GM12878 (cell line): ENCODE measurements at regions not wholly inside any gene's neighbourhood (a gene's known extent, or its start where the extent isn't known, plus 50 kb on each side); places are given as distances from the start of the nearest gene placed in this dataset.

ENCODE experiments used
- ATAC-seq: fragments of 200-7000 bp; cut with Tn5 transposase; 3 replicates; pipeline ENCODE4 v1.9.1; 2020; ENCODE audit warnings: mild to moderate bottlenecking, moderate library complexity
- BruUV-seq: library from RNA; stranded (reverse); fragments of 400-500 nt; replicated peaks from 2 replicates; lab custom pipeline; 2021; lab: Mats Ljungman, UMichigan
- CTCF ChIA-PET: fragments of 300-600 bp; sonication (Branson Sonifier 250); formaldehyde crosslinking; extraction: SDS; loops from one replicate; lab custom pipeline; 2021; ENCODE audit warnings: inconsistent platforms; lab: Yijun Ruan, JAX
- POLR2A ChIA-PET: fragments of 350-600 bp; formaldehyde crosslinking; extraction: SDS; loops from one replicate; lab custom pipeline; 2021; ENCODE audit warnings: inconsistent platforms; lab: Charles Lee
- RAD21 ChIA-PET: fragments of 300-600 bp; sonication (Branson Sonifier 250); formaldehyde crosslinking; loops from one replicate; lab custom pipeline; 2023; ENCODE audit warnings: antibody characterized with exemption; ENCODE audit not compliant: unreplicated experiment; lab: Charles Lee
- SMC1A ChIA-PET: fragments of 300-600 bp; sonication (Branson Sonifier 250); formaldehyde crosslinking; loops from one replicate; lab custom pipeline; 2023; ENCODE audit not compliant: unreplicated experiment, uncharacterized antibody; lab: Charles Lee
- DNase-seq: peaks from one replicate; pipeline ENCODE4 v3.0.0-alpha.2; 2011; ENCODE audit warnings: low read depth, low spot score
- FAIRE-seq: peaks from 3 replicates; lab custom pipeline; 2011; peaks lifted over from hg19 to GRCh38; lab: Jason Lieb, UNC
- H2AFZ ChIP-seq: 2 replicates; pipeline ENCODE4 v1.6.0; 2011; ENCODE audit warnings: low read depth, low read length, control low read depth; ENCODE audit not compliant: control insufficient read depth
- H3K27ac ChIP-seq: 2 replicates; pipeline ENCODE4 v1.5.1; 2011; ENCODE audit warnings: control low read depth; ENCODE audit not compliant: control insufficient read depth, insufficient read depth
- H3K27me3 ChIP-seq, 2 experiments: replicated peaks in 1 of 2; 2 replicates each; pipeline versions ENCODE4 v1.6.0 to v1.6.1; 2011; ENCODE audit warnings: low read length in 1 of 2; ENCODE audit not compliant: control insufficient read depth in 2 of 2, insufficient read depth in 2 of 2
- H3K36me3 ChIP-seq, 2 experiments: 2 replicates each; pipeline ENCODE4 v1.5.1; 2011; ENCODE audit warnings: low read length in 1 of 2; ENCODE audit not compliant: control insufficient read depth in 2 of 2, insufficient read depth in 2 of 2
- H3K4me1 ChIP-seq: 2 replicates; pipeline ENCODE4 v1.6.1; 2011; ENCODE audit warnings: mild to moderate bottlenecking, low read length, moderate library complexity, mixed read lengths; ENCODE audit not compliant: control insufficient read depth, insufficient read depth
- H3K4me2 ChIP-seq: 2 replicates; pipeline ENCODE4 v1.6.0; 2011; ENCODE audit warnings: control low read depth; ENCODE audit not compliant: control insufficient read depth, insufficient read depth
- H3K4me3 ChIP-seq: fragments of 200-600 bp; sonication (generic); 2 replicates; pipeline ENCODE4 v1.5.1; 2016
- H3K79me2 ChIP-seq: 2 replicates; pipeline ENCODE4 v1.6.0; 2011; ENCODE audit warnings: low read length; ENCODE audit not compliant: control insufficient read depth, insufficient read depth
- H3K9ac ChIP-seq: 2 replicates; pipeline ENCODE4 v1.8.0; 2011; ENCODE audit warnings: low read length, control low read depth, mixed read lengths; ENCODE audit not compliant: control insufficient read depth, insufficient read depth
- H3K9me3 ChIP-seq: replicated peaks from 3 replicates; pipeline ENCODE4 v1.5.1; 2011; ENCODE audit warnings: mild to moderate bottlenecking, low read length; ENCODE audit not compliant: control insufficient read depth, insufficient read depth
- H4K20me1 ChIP-seq: 2 replicates; pipeline ENCODE4 v1.6.0; 2011; ENCODE audit not compliant: control insufficient read depth, insufficient read depth
- BRCA1 ChIP-seq: IDR thresholded peaks from 2 replicates; pipeline ENCODE4 v1.6.1; 2011; ENCODE audit warnings: low read depth, low read length, improper control_type of control experiment
- CBX3 ChIP-seq: fragments of 200-600 bp; sonication (generic); IDR thresholded peaks from 2 replicates; pipeline ENCODE4 v1.6.1; 2016; ENCODE audit warnings: low read depth, borderline replicate concordance
- IKZF1 ChIP-seq: fragments of 450-650 bp; conservative IDR thresholded peaks from 2 replicates; pipeline ENCODE4 v1.6.1; 2017; ENCODE audit warnings: antibody characterized with exemption, mild to moderate bottlenecking
- LARP7 ChIP-seq: fragments of 450-650 bp; IDR thresholded peaks from 2 replicates; pipeline ENCODE4 v1.6.1; 2017; ENCODE audit warnings: mild to moderate bottlenecking
- MYC ChIP-seq: IDR thresholded peaks from 2 replicates; pipeline ENCODE4 v1.6.1; 2011; ENCODE audit warnings: mild to moderate bottlenecking, low read length, moderate library complexity, inconsistent platforms; ENCODE audit not compliant: insufficient read depth, insufficient replicate concordance, insufficient read length, severe bottlenecking
- NR2C2 ChIP-seq: IDR thresholded peaks from 2 replicates; pipeline ENCODE4 v1.6.1; 2011; ENCODE audit warnings: borderline replicate concordance, low read depth; ENCODE audit not compliant: control insufficient read depth, insufficient read length
- RB1 ChIP-seq: fragments of 450-650 bp; formaldehyde crosslinking; IDR thresholded peaks from 2 replicates; pipeline ENCODE4 v1.6.1; 2017; ENCODE audit warnings: mild to moderate bottlenecking, borderline replicate concordance
- SMAD1 ChIP-seq: fragments of 450-650 bp; IDR thresholded peaks from 2 replicates; pipeline ENCODE4 v1.6.1; 2018; ENCODE audit warnings: mild to moderate bottlenecking, low read depth; ENCODE audit not compliant: partially characterized antibody
- SMAD5 ChIP-seq: IDR thresholded peaks from 2 replicates; pipeline ENCODE4 v1.6.1; 2016; ENCODE audit warnings: antibody characterized with exemption, low read depth
- TCF12 ChIP-seq: IDR thresholded peaks from 2 replicates; pipeline ENCODE4 v1.6.1; 2011; ENCODE audit warnings: low read depth, mild to moderate bottlenecking, low read length
- ZBED1 ChIP-seq: IDR thresholded peaks from 2 replicates; pipeline ENCODE4 v1.6.1; 2016; ENCODE audit warnings: borderline replicate concordance
- ZNF217 ChIP-seq: fragments of 450-650 bp; IDR thresholded peaks from 2 replicates; pipeline ENCODE4 v1.6.1; 2017; ENCODE audit warnings: antibody characterized with exemption, mild to moderate bottlenecking
- ZNF592 ChIP-seq: fragments of 450-650 bp; IDR thresholded peaks from 2 replicates; pipeline ENCODE4 v1.6.1; 2017; ENCODE audit warnings: mild to moderate bottlenecking, moderate library complexity
- ZNF622 ChIP-seq: fragments of 450-650 bp; IDR thresholded peaks from 2 replicates; pipeline ENCODE4 v1.6.1; 2017; ENCODE audit warnings: mild to moderate bottlenecking, inconsistent platforms
- ZSCAN29 ChIP-seq: fragments of 450-650 bp; IDR thresholded peaks from 2 replicates; pipeline ENCODE4 v1.6.1; 2017; ENCODE audit warnings: mild to moderate bottlenecking, moderate library complexity
- WGBS: methylation state at CpG from one replicate; pipeline ENCODE4 v1.1.6; 2016; ENCODE audit warnings: low lambda C conversion rate; ENCODE audit not compliant: insufficient replicate concordance, insufficient coverage; ENCODE audit errors: missing lambda C conversion rate; 5-methylcytosine and 5-hydroxymethylcytosine counted together
- in situ Hi-C: fragments of 300-500 bp; cut with MboI; formaldehyde crosslinking; loops from 9 replicates; pipeline ENCODE4 v1.14.3; 2018; ENCODE audit warnings: mixed read lengths
- intact Hi-C: fragments of 100-400 bp; cut with micrococcal nuclease; formaldehyde crosslinking; loops from one replicate; pipeline ENCODE4 v1.14.2; 2022; ENCODE audit not compliant: unreplicated experiment

GRCh38 chr13:112248406-112248760 is 127.8 kb upstream of the SPACA7 start:
- Histone ChIP-seq H3K4me3 (no peak overlapping the region), H3K36me3 (no peaks in the 10 kb centered on the region), H3K4me2 (no peak overlapping the region), H2AFZ (no peak overlapping the region), H3K9me3 (no peaks in the 10 kb centered on the region; the same call in 2 of the 3 replicates), H3K27ac (no peak overlapping the region), H4K20me1 (no peaks in the 10 kb centered on the region), H3K27me3 (no peaks in the 10 kb centered on the region), H3K79me2 (no peaks in the 10 kb centered on the region), H3K9ac (no peak overlapping the region), H3K4me1 (no peaks in the 10 kb centered on the region)
- no peak for ATAC-seq
- no peak for FAIRE-seq
- RAD21 ChIA-PET = no interaction called here
- SMC1A ChIA-PET = no interaction called here
- 15% methylated on average over 8 of the region's 8 CpGs for WGBS
- POLR2A ChIA-PET = no interaction called here
- in situ Hi-C loops (no loop called here), intact Hi-C loops (no loop called here)
- no peak for DNase-seq
- CTCF ChIA-PET = no interaction called here
- no TSS peak for BruUV-seq
- no peak for TF ChIP-seq ZBED1
- no peak for TF ChIP-seq CBX3
- TF ChIP-seq SMAD1 = no peak
- no peak for TF ChIP-seq TCF12
- TF ChIP-seq RB1 = no peak
- TF ChIP-seq ZSCAN29 = no peak
- no peak for TF ChIP-seq BRCA1
- no peak for TF ChIP-seq ZNF217
- TF ChIP-seq NR2C2 = no peak
- TF ChIP-seq ZNF592 = no peak
- no peak for TF ChIP-seq MYC
- TF ChIP-seq ZNF622 = no peak
- no peak for TF ChIP-seq LARP7
- no peak for TF ChIP-seq SMAD5
- TF ChIP-seq IKZF1 = no peak
